ENCODE measurements at regions not wholly inside any gene's neighbourhood (a gene's known extent, or its start where the extent isn't known, plus 50 kb on each side); places are given as distances from the start of the nearest gene placed in this dataset.
"Not testable (repeated sequence)": the region's sequence is repeated elsewhere in the genome, so short reads cannot be mapped to it uniquely, and the experiment has no call there.

DNA sequence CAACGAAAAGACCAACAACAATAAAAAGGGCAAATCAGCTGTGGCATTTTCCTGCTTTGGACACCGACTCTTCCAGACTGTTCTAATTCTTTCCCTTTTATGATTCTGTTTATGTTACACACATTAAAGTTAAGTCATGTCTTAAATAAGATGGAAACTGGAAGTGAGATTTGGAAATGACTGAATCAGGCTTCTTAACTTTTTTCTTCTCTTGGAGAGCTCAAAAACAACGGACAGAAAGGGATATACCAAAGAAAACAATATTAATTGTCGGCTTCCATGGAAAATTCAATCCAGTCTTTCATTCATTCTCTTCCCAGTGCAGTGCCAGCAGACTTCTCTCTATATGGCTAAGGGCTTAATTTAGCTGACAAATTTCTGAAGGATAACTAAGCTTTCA is 214.9 kb upstream of the DDHD1 start:
- TF ChIP-seq CTCF (IDR thresholded peaks at IDR 0.05), result no peak
- no peak for DNase-seq
- Mint-ChIP-seq H3K4me3 (peak overlapping the region; percentile 55), H3K4me1 (ENCODE audit: low read depth) (peaks cover 35% of the 10 kb centered on the region), H3K36me3 (ENCODE audit: low read depth) (peaks cover 5% of the 10 kb centered on the region; the same call in 1 of the 2 replicates), H3K27me3 (ENCODE audit: insufficient read depth) (peaks cover 9% of the 10 kb centered on the region; the same call in 1 of the 2 replicates), H3K9me3 (peaks cover 4% of the 10 kb centered on the region; the same call in 1 of the 2 replicates), H3K27ac (peak overlapping the region; percentile 71)

DNA sequence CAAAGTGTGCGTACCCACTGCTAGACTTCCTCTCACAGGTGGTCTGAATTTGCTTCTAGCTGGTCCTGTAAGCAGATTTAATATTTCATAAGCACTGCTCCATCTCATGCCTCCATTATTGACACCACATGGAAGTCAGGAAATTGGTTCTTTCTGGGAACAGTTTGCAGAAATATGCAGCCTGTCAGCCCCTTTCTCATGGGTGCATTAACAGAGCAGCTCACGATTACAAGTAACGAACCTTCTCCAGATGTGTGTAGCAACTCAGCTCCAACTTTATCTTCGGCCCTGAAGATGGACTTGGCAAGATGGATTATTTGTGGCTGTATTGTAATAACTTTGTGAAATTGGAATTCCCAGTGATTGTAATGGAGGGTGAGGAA is 214.5 kb upstream of the DDHD1 start:
- no peak for TF ChIP-seq CTCF (IDR thresholded peaks at IDR 0.05)
- peaks cover 9% of the 10 kb centered on the region; the same call in 1 of the 2 replicates for H3K27me3 Mint-ChIP-seq (ENCODE audit: insufficient read depth)
- peaks cover 9% of the 10 kb centered on the region; the same call in 1 of the 2 replicates for H3K36me3 Mint-ChIP-seq (ENCODE audit: low read depth)
- peaks cover 39% of the 10 kb centered on the region for H3K4me1 Mint-ChIP-seq (ENCODE audit: low read depth)
- H3K9me3 Mint-ChIP-seq, result peaks cover 7% of the 10 kb centered on the region; the same call in 1 of the 2 replicates
- peak overlapping the region; percentile 55 for H3K4me3 Mint-ChIP-seq
- H3K27ac Mint-ChIP-seq, result peak overlapping the region; percentile 71; the same call in 1 of the 2 replicates
- DNase-seq, result no peak

- peaks cover 8% of the 10 kb centered on the region; the same call in 1 of the 2 replicates for H3K36me3 Mint-ChIP-seq (ENCODE audit: low read depth)
- TF ChIP-seq CTCF (IDR thresholded peaks at IDR 0.05), result no peak
- no peak for DNase-seq
- H3K27me3 Mint-ChIP-seq (ENCODE audit: insufficient read depth), result peaks cover 6% of the 10 kb centered on the region; the same call in 1 of the 2 replicates
- no peak overlapping the region for H3K27ac Mint-ChIP-seq
- no peak overlapping the region for H3K4me3 Mint-ChIP-seq
- H3K9me3 Mint-ChIP-seq, result peaks cover 7% of the 10 kb centered on the region; the same call in 1 of the 2 replicates
- H3K4me1 Mint-ChIP-seq (ENCODE audit: low read depth), result peaks cover 40% of the 10 kb centered on the region
Observed at GRCh38 chr14:53365486-53366130, 212.5 kb upstream of the DDHD1 start.

DNA sequence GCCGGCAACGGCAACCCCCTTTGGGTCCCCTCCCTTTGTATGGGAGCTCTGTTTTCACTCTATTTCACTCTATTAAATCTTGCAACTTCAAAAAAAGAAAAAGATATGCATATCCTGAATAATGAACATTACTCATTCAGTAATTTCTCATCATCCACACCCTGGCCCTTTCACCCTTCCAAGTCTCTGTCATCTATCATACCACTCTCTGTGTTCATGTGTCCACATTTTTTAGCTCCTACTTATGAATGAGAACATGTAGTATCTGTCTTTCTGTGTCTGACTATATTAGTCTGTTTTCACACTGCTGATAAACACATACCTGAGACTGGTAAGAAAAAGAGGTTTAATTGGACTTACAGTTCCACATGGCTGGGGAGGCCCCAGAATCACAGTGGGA is 209.8 kb upstream of the DDHD1 start:
- Mint-ChIP-seq H3K27me3 (ENCODE audit: insufficient read depth) (peaks cover 12% of the 10 kb centered on the region; the same call in 1 of the 2 replicates), H3K4me1 (ENCODE audit: low read depth) (peaks cover 22% of the 10 kb centered on the region)
- not testable (repeated sequence) for H3K27ac Mint-ChIP-seq; H3K36me3 Mint-ChIP-seq (ENCODE audit: low read depth); DNase-seq; H3K4me3 Mint-ChIP-seq; H3K9me3 Mint-ChIP-seq

DNA sequence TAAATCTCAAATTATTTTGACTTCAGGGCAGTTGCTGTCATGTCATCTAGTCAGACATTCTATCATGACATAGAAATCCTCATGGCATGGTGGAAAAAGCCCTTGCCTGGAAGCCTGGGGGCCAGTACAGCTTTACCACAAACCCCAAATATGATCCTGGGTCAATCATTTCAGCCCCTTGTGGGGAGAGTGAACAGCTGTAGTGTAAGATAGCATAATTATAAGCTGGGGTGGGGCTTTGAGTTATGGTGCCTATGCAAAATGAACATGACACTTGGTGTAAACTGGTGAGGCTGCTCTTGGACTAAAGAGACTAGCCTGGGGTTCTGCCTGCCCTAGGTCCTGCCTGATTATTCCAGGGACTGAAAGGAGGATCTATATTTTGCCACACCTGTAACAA is 207.7 kb upstream of the DDHD1 start:
- TF ChIP-seq CTCF (IDR thresholded peaks at IDR 0.05), result no peak
- DNase-seq, result no peak
- peaks cover 4% of the 10 kb centered on the region; the same call in 1 of the 2 replicates for H3K36me3 Mint-ChIP-seq (ENCODE audit: low read depth)
- no peak overlapping the region for H3K27ac Mint-ChIP-seq
- peaks cover 7% of the 10 kb centered on the region; the same call in 1 of the 2 replicates for H3K9me3 Mint-ChIP-seq
- H3K4me3 Mint-ChIP-seq, result no peak overlapping the region
- peaks cover 12% of the 10 kb centered on the region; the same call in 1 of the 2 replicates for H3K27me3 Mint-ChIP-seq (ENCODE audit: insufficient read depth)
- peaks cover 10% of the 10 kb centered on the region; the same call in 1 of the 2 replicates for H3K4me1 Mint-ChIP-seq (ENCODE audit: low read depth)

- H3K27me3 Mint-ChIP-seq (ENCODE audit: insufficient read depth), result peaks cover 8% of the 10 kb centered on the region; the same call in 1 of the 2 replicates
- H3K9me3 Mint-ChIP-seq, result peaks cover 4% of the 10 kb centered on the region; the same call in 1 of the 2 replicates
- peaks cover 17% of the 10 kb centered on the region for H3K4me1 Mint-ChIP-seq (ENCODE audit: low read depth)
- H3K36me3 Mint-ChIP-seq (ENCODE audit: low read depth), result peaks cover 4% of the 10 kb centered on the region; the same call in 1 of the 2 replicates
- TF ChIP-seq CTCF (IDR thresholded peaks at IDR 0.05), result no peak
- DNase-seq, result no peak
- H3K4me3 Mint-ChIP-seq, result no peak overlapping the region
- H3K27ac Mint-ChIP-seq, result no peak overlapping the region
Observed at GRCh38 chr14:53358166-53358565, 205.0 kb upstream of the DDHD1 start.

Measured in HFFc6 (cell line).